HG03469 (cell line): ENCODE measurements at regions not wholly inside any gene's neighbourhood (a gene's known extent, or its start where the extent isn't known, plus 50 kb on each side); places are given as distances from the start of the nearest gene placed in this dataset.
"Not testable (repeated sequence)": the region's sequence is repeated elsewhere in the genome, so short reads cannot be mapped to it uniquely, and the experiment has no call there.

Source experiments
- ATAC-seq: cut with Tn5 transposase; IDR thresholded peaks from one replicate; pipeline ENCODE4 v1.9.1; 2021; ENCODE audit warnings: mild to moderate bottlenecking, moderate library complexity, moderate number of reproducible peaks; ENCODE audit not compliant: unreplicated experiment

GRCh38 chr1:218904416-218904815 lies 269.3 kb upstream of the LYPLAL1 start:
- ATAC-seq: no peak

- no peak for ATAC-seq
Measured at GRCh38 chr1:218916720-218917119, 257.0 kb upstream of the LYPLAL1 start.

GRCh38 chr1:218917656-218918055 lies 256.0 kb upstream of the LYPLAL1 start:
- ATAC-seq: no peak

GRCh38 chr1:218925777-218926176 lies 247.9 kb upstream of the LYPLAL1 start:
- no peak for ATAC-seq

GRCh38 chr1:218926631-218927030 lies 247.0 kb upstream of the LYPLAL1 start:
- ATAC-seq: no peak

GRCh38 chr1:218930000-218930399 lies 243.7 kb upstream of the LYPLAL1 start:
- ATAC-seq: no peak

GRCh38 chr1:218930472-218931241 lies 243.0 kb upstream of the LYPLAL1 start:
- ATAC-seq: no peak

- no peak for ATAC-seq
Measured at GRCh38 chr1:218931324-218931723, 242.4 kb upstream of the LYPLAL1 start.

- no peak for ATAC-seq
Measured at GRCh38 chr1:218933513-218933912, 240.2 kb upstream of the LYPLAL1 start.

- not testable (repeated sequence) for ATAC-seq
Measured at GRCh38 chr1:218935408-218935807, 238.3 kb upstream of the LYPLAL1 start.

GRCh38 chr1:218938259-218938658 lies 235.4 kb upstream of the LYPLAL1 start:
- no peak for ATAC-seq

- ATAC-seq: no peak
Measured at GRCh38 chr1:218939095-218939494, 234.6 kb upstream of the LYPLAL1 start.

- ATAC-seq: no peak
Measured at GRCh38 chr1:218942431-218942830, 231.2 kb upstream of the LYPLAL1 start.

GRCh38 chr1:218943371-218943770 lies 230.3 kb upstream of the LYPLAL1 start:
- ATAC-seq: no peak

GRCh38 chr1:218945050-218945449 lies 228.6 kb upstream of the LYPLAL1 start:
- ATAC-seq: no peak

GRCh38 chr1:218946147-218946546 lies 227.5 kb upstream of the LYPLAL1 start:
- ATAC-seq: no peak

- ATAC-seq: no peak
Measured at GRCh38 chr1:218948446-218948845, 225.2 kb upstream of the LYPLAL1 start.

- ATAC-seq: no peak
Measured at GRCh38 chr1:218953386-218953785, 220.3 kb upstream of the LYPLAL1 start.

GRCh38 chr1:218957971-218958370 lies 215.7 kb upstream of the LYPLAL1 start:
- no peak for ATAC-seq

- ATAC-seq: no peak
Measured at GRCh38 chr1:218959784-218960183, 213.9 kb upstream of the LYPLAL1 start.

- no peak for ATAC-seq
Measured at GRCh38 chr1:218964471-218965185, 209.1 kb upstream of the LYPLAL1 start.

- no peak for ATAC-seq
Measured at GRCh38 chr1:218965821-218966220, 207.9 kb upstream of the LYPLAL1 start.
